H9 (cell line): ENCODE measurements at regions not wholly inside any gene's neighbourhood (a gene's known extent, or its start where the extent isn't known, plus 50 kb on each side); places are given as distances from the start of the nearest gene placed in this dataset.
A peak's percentile ranks its signal among the peaks of the same experiment; 100 is the strongest.

Experiments
- DNase-seq: peaks from one replicate; pipeline ENCODE4 v3.0.0-alpha.2; 2017
- H2AFZ ChIP-seq: one replicate; pipeline ENCODE4 v1.6.1; 2013; ENCODE audit warnings: mild to moderate bottlenecking, low read length, control low read depth, moderate library complexity
- H2AK5ac ChIP-seq: 2 replicates; pipeline ENCODE4 v1.6.1; 2013; ENCODE audit warnings: low read length, control low read depth, mixed read lengths; ENCODE audit not compliant: insufficient read length
- H2BK120ac ChIP-seq: one replicate; pipeline ENCODE4 v1.6.1; 2013; ENCODE audit warnings: low read depth, mild to moderate bottlenecking, low read length, control low read depth, inconsistent platforms; ENCODE audit not compliant: poor library complexity, severe bottlenecking
- H2BK12ac ChIP-seq: 2 replicates; pipeline ENCODE4 v1.6.1; 2013; ENCODE audit warnings: low read length, control low read depth, mixed read lengths, low read depth; ENCODE audit not compliant: insufficient read length
- H2BK15ac ChIP-seq: 2 replicates; pipeline ENCODE4 v1.6.1; 2013; ENCODE audit warnings: low read depth, low read length, control low read depth
- H2BK20ac ChIP-seq: one replicate; pipeline ENCODE4 v1.6.1; 2013; ENCODE audit warnings: low read depth, mild to moderate bottlenecking, low read length, control low read depth, inconsistent platforms; ENCODE audit not compliant: poor library complexity, severe bottlenecking
- H2BK5ac ChIP-seq: 2 replicates; pipeline ENCODE4 v1.6.1; 2013; ENCODE audit warnings: low read length, control low read depth, mixed read lengths; ENCODE audit not compliant: insufficient read length
- H3K14ac ChIP-seq: 2 replicates; pipeline ENCODE4 v1.6.1; 2013; ENCODE audit warnings: low read length, control low read depth; ENCODE audit not compliant: insufficient read depth
- H3K18ac ChIP-seq: 2 replicates; pipeline ENCODE4 v1.6.1; 2013; ENCODE audit warnings: low read depth, mild to moderate bottlenecking, mixed read lengths, low read length, control low read depth; ENCODE audit not compliant: insufficient read length
- H3K23ac ChIP-seq: 2 replicates; pipeline ENCODE4 v1.6.1; 2013; ENCODE audit warnings: low read length, control low read depth, mixed read lengths, low read depth; ENCODE audit not compliant: insufficient read length
- H3K23me2 ChIP-seq: 2 replicates; pipeline ENCODE4 v1.6.1; 2013; ENCODE audit warnings: low read depth, mild to moderate bottlenecking, mixed read lengths, low read length, control low read depth; ENCODE audit not compliant: insufficient read length, poor library complexity, severe bottlenecking
- H3K27ac ChIP-seq: 2 replicates; pipeline ENCODE4 v1.5.1; 2013; ENCODE audit warnings: low read length, control low read depth, mixed read lengths, low read depth; ENCODE audit not compliant: insufficient read length
- H3K27me3 ChIP-seq: 2 replicates; pipeline ENCODE4 v1.6.1; 2013; ENCODE audit warnings: low read length, control low read depth, inconsistent platforms; ENCODE audit not compliant: insufficient read depth
- H3K4ac ChIP-seq: 2 replicates; pipeline ENCODE4 v1.6.1; 2013; ENCODE audit warnings: low read depth, mild to moderate bottlenecking, control low read depth, inconsistent platforms, low read length, moderate library complexity
- H3K4me1 ChIP-seq: 2 replicates; pipeline ENCODE4 v1.6.1; 2013; ENCODE audit warnings: low read length, control low read depth, inconsistent platforms; ENCODE audit not compliant: insufficient read depth
- H3K4me2 ChIP-seq: 2 replicates; pipeline ENCODE4 v1.6.1; 2013; ENCODE audit warnings: low read length, control low read depth, mixed read lengths; ENCODE audit not compliant: insufficient read length, insufficient read depth
- H3K56ac ChIP-seq: 2 replicates; pipeline ENCODE4 v1.6.1; 2013; ENCODE audit warnings: low read depth, mild to moderate bottlenecking, mixed read lengths, low read length, control low read depth; ENCODE audit not compliant: insufficient read length
- H3K79me1 ChIP-seq: 2 replicates; pipeline ENCODE4 v1.6.1; 2013; ENCODE audit warnings: low read depth, mild to moderate bottlenecking, moderate library complexity, low read length, control low read depth, inconsistent platforms; ENCODE audit not compliant: insufficient read depth, poor library complexity, severe bottlenecking
- H3K79me2 ChIP-seq: 2 replicates; pipeline ENCODE4 v1.6.1; 2013; ENCODE audit warnings: low read length, control low read depth, inconsistent platforms; ENCODE audit not compliant: insufficient read depth
- H3K9ac ChIP-seq: 2 replicates; pipeline ENCODE4 v1.6.1; 2013; ENCODE audit warnings: low read length, control low read depth, mixed read lengths; ENCODE audit not compliant: insufficient read length; ENCODE audit errors: extremely low read depth
- H3K9me3 ChIP-seq: one replicate; pipeline ENCODE4 v1.6.1; 2013; ENCODE audit warnings: low read depth, low read length, inconsistent platforms; ENCODE audit not compliant: control insufficient read depth
- H3T11ph ChIP-seq: one replicate; pipeline ENCODE4 v1.6.1; 2013; ENCODE audit warnings: mild to moderate bottlenecking, low read length, control low read depth, inconsistent platforms
- H4K20me1 ChIP-seq: one replicate; pipeline ENCODE4 v1.6.1; 2013; ENCODE audit not compliant: control insufficient read depth, insufficient read length, insufficient read depth
- H4K5ac ChIP-seq: 2 replicates; pipeline ENCODE4 v1.6.1; 2013; ENCODE audit warnings: low read depth, mild to moderate bottlenecking, mixed read lengths, low read length, control low read depth; ENCODE audit not compliant: insufficient read length
- H4K8ac ChIP-seq: replicated peaks from 2 replicates; pipeline ENCODE4 v1.6.1; 2013; ENCODE audit warnings: low read length, control low read depth, mixed read lengths, low read depth; ENCODE audit not compliant: insufficient read length
- H4K91ac ChIP-seq: 2 replicates; pipeline ENCODE4 v1.6.1; 2013; ENCODE audit warnings: low read depth, mild to moderate bottlenecking, moderate library complexity, mixed read lengths, low read length, control low read depth; ENCODE audit not compliant: insufficient read length
- H3K27ac Mint-ChIP-seq, 3 experiments: 2 replicates in 2 of 3; 3 replicates in 1 of 3; pipeline ENCODE4 v1.8.0; 2020 to 2021; ENCODE audit warnings: mixed read lengths in 3 of 3, mild to moderate bottlenecking in 1 of 3, moderate library complexity in 1 of 3
- H3K27me3 Mint-ChIP-seq: 2 replicates; pipeline ENCODE4 v1.8.0; 2021; ENCODE audit warnings: low read depth, mild to moderate bottlenecking, moderate library complexity, mixed read lengths
- H3K36me3 Mint-ChIP-seq, 3 experiments: 2 replicates in 2 of 3; 3 replicates in 1 of 3; pipeline ENCODE4 v1.8.0; 2020 to 2021; ENCODE audit warnings: low read depth in 3 of 3, mixed read lengths in 3 of 3; ENCODE audit not compliant: insufficient read depth in 1 of 3
- H3K4me1 Mint-ChIP-seq, 2 experiments: 2 replicates each; pipeline ENCODE4 v1.8.0; 2020; ENCODE audit warnings: mixed read lengths in 2 of 2
- H3K4me3 Mint-ChIP-seq, 2 experiments: 2 replicates in 1 of 2; 3 replicates in 1 of 2; pipeline ENCODE4 v1.8.0; 2020 to 2021; ENCODE audit warnings: mild to moderate bottlenecking in 2 of 2, mixed read lengths in 2 of 2, moderate library complexity in 1 of 2
- H3K9me3 Mint-ChIP-seq, 2 experiments: 2 replicates in 1 of 2; 3 replicates in 1 of 2; pipeline ENCODE4 v1.8.0; 2020; ENCODE audit warnings: mild to moderate bottlenecking in 2 of 2, mixed read lengths in 2 of 2, moderate library complexity in 1 of 2
- WGBS: extraction: QIAGEN DNeasy Blood & Tissue Kit; methylation state at CpG from one replicate; pipeline ENCODE4 v1.1.7; 2013; ENCODE audit warnings: missing lambda C conversion rate, low lambda C conversion rate, mixed read lengths; ENCODE audit not compliant: insufficient read length; ENCODE audit errors: extremely low coverage; 5-methylcytosine and 5-hydroxymethylcytosine counted together
- TF ChIP-seq, protein P1 (sequence below): fragments of 200-600 bp; sonication (generic); conservative IDR thresholded peaks from 3 replicates; pipeline ENCODE4 v1.8.0; 2021; ENCODE audit warnings: antibody characterized with exemption, mild to moderate bottlenecking

DNA sequence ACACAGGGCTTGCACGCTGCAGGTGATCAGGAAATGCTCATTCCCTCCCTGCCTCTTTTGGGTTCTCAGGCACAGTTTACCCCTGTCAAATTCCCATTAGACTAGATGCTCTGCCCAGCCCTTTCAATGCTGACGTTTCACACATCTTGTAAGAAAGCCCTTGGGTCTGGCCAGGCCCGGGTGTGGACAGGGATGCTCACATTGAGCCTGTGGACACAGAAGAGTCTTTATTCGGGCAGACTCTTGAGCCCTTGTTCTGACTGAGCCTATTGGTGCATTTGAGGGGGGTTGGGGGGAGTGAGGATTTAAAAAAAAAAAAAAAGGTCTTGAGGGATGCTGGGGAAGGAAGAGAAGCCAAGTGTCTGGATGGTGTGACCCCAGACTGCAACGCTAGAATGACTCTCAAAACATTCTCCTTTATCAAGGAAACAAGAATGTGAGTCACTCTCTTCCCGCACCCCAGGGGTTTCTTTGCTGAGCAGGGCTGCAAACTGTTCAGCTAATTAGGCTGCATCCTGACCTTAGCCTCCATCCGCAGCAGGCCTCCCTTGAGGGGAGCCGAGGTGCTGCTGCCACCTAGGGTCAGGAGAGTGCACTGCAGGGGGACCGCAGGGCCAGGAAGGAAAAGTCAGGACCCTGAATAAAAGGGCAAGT is 53.6 kb upstream of the TMEM72 start:
- Histone ChIP-seq H3K79me1 (no peaks in the 10 kb centered on the region), H3K27ac (no peak overlapping the region), H3K27me3 (no peaks in the 10 kb centered on the region; the same call in 1 of the 2 replicates), H2AFZ (no peak overlapping the region), H3K23me2 (no peaks in the 10 kb centered on the region), H3K9ac (no peak overlapping the region), H2BK20ac (no peak overlapping the region), H2BK15ac (no peak overlapping the region), H3K4me2 (no peak overlapping the region), H3K14ac (no peak overlapping the region), H3K9me3 (no peaks in the 10 kb centered on the region), H3K4ac (no peak overlapping the region), H2BK12ac (no peak overlapping the region), H2BK120ac (no peak overlapping the region), H3K4me1 (no peaks in the 10 kb centered on the region; the same call in 1 of the 2 replicates), H2AK5ac (no peak overlapping the region), H3K79me2 (no peaks in the 10 kb centered on the region), H3T11ph (no peak overlapping the region), H4K91ac (no peak overlapping the region), H3K56ac (no peak overlapping the region), H3K18ac (no peak overlapping the region), H4K20me1 (no peaks in the 10 kb centered on the region), H4K8ac (no peak overlapping the region), H4K5ac (no peak overlapping the region), H3K23ac (no peak overlapping the region), H2BK5ac (no peak overlapping the region)
- no peaks in the 10 kb centered on the region; a peak in 1 of 7 replicates for H3K36me3 Mint-ChIP-seq
- H3K9me3 Mint-ChIP-seq = no peaks in the 10 kb centered on the region
- DNase-seq = peak; percentile 92
- no CpG with 5 or more reads among the region's 9 CpGs for WGBS
- no peak overlapping the region for H3K27ac Mint-ChIP-seq
- H3K27me3 Mint-ChIP-seq = peaks cover 49% of the 10 kb centered on the region
- H3K4me1 Mint-ChIP-seq = peaks cover 40 to 41% of the 10 kb centered on the region in 2 experiments
- no peak overlapping the region for H3K4me3 Mint-ChIP-seq
- TF ChIP-seq, protein P1, sequence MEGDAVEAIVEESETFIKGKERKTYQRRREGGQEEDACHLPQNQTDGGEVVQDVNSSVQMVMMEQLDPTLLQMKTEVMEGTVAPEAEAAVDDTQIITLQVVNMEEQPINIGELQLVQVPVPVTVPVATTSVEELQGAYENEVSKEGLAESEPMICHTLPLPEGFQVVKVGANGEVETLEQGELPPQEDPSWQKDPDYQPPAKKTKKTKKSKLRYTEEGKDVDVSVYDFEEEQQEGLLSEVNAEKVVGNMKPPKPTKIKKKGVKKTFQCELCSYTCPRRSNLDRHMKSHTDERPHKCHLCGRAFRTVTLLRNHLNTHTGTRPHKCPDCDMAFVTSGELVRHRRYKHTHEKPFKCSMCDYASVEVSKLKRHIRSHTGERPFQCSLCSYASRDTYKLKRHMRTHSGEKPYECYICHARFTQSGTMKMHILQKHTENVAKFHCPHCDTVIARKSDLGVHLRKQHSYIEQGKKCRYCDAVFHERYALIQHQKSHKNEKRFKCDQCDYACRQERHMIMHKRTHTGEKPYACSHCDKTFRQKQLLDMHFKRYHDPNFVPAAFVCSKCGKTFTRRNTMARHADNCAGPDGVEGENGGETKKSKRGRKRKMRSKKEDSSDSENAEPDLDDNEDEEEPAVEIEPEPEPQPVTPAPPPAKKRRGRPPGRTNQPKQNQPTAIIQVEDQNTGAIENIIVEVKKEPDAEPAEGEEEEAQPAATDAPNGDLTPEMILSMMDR = peak; percentile 99
